ENCODE measurements at regions not wholly inside any gene's neighbourhood (a gene's known extent, or its start where the extent isn't known, plus 50 kb on each side); places are given as distances from the start of the nearest gene placed in this dataset.

DNA sequence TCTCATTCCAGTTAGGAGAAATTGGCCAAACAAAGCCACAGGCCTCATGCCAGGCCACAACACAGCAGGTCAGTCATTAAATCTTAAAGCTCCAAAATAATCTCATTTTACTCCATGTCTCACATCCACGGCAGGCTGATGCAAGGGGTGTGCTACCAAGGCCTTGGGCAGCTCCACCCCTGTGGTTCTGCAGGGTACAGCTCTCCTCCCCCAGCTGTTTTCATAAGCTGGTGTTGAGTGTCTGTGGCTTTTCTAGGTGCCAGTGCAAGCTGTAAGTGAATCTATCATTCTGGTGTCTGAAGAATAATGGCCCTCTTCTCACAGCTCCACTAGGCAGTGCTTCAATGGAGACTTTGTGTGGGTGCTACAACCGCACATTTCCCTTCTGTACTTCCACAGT, 949.2 kb downstream of the TECRL start:
- TF ChIP-seq POLR2A (IDR thresholded peaks at IDR 0.05; ENCODE audit: low read depth, low read length), result no peak
- TF ChIP-seq TAF1 (IDR thresholded peaks at IDR 0.05; ENCODE audit: low read depth, low read length), result no peak
- TF ChIP-seq POLR2AphosphoS5 (IDR thresholded peaks at IDR 0.05; ENCODE audit: low read depth, low read length), result no peak
- no peak for TF ChIP-seq PAX5 (IDR thresholded peaks at IDR 0.05; ENCODE audit: insufficient read depth, low read length, severe bottlenecking)
- no peak for TF ChIP-seq SPI1 (IDR thresholded peaks at IDR 0.05; ENCODE audit: low read depth, low read length)
